AG10803 (cell line): ENCODE measurements at regions not wholly inside any gene's neighbourhood (a gene's known extent, or its start where the extent isn't known, plus 50 kb on each side); places are given as distances from the start of the nearest gene placed in this dataset.

Experiments
- DNase-seq: peaks from one replicate; pipeline ENCODE4 v3.0.0; 2010; ENCODE audit warnings: low read depth
- H3K4me3 ChIP-seq: 2 replicates; pipeline ENCODE4 v1.5.1; 2011; ENCODE audit warnings: mild to moderate bottlenecking, low read length, control low read depth
- TF ChIP-seq, protein P1 (sequence below): conservative IDR thresholded peaks from 2 replicates; pipeline ENCODE4 v1.5.1; 2011; ENCODE audit warnings: mild to moderate bottlenecking, low read length, control low read depth, inconsistent platforms

DNA sequence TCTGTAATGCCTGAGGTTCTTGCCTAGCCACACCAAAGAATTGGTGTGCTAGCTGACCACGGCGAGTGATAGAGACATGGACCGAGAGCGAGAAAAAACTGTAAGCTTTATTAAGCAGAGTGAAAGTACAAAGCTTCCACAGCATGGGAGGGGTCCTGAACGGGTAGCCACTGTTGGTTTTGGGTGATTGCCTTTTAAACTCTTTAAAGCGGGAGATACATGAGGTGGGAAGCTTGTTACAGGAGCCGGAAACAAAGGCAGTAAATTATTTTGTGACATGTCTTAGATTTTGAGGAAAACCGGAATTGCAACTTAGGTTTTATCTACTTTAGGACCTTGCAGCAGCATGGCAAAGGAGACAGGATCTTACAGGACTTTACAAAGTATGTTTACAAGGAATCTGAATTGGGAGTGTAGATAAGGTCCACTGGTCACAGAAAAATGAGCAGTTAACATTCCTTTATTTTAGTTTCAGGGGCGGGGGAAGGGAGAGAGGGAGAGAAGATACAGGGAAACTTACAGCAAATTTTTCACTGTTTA is 252.7 kb upstream of the MBL2 start:
- no peak for DNase-seq
- TF ChIP-seq, protein P1, sequence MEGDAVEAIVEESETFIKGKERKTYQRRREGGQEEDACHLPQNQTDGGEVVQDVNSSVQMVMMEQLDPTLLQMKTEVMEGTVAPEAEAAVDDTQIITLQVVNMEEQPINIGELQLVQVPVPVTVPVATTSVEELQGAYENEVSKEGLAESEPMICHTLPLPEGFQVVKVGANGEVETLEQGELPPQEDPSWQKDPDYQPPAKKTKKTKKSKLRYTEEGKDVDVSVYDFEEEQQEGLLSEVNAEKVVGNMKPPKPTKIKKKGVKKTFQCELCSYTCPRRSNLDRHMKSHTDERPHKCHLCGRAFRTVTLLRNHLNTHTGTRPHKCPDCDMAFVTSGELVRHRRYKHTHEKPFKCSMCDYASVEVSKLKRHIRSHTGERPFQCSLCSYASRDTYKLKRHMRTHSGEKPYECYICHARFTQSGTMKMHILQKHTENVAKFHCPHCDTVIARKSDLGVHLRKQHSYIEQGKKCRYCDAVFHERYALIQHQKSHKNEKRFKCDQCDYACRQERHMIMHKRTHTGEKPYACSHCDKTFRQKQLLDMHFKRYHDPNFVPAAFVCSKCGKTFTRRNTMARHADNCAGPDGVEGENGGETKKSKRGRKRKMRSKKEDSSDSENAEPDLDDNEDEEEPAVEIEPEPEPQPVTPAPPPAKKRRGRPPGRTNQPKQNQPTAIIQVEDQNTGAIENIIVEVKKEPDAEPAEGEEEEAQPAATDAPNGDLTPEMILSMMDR, result no peak
- H3K4me3 ChIP-seq, result no peak overlapping the region

DNA sequence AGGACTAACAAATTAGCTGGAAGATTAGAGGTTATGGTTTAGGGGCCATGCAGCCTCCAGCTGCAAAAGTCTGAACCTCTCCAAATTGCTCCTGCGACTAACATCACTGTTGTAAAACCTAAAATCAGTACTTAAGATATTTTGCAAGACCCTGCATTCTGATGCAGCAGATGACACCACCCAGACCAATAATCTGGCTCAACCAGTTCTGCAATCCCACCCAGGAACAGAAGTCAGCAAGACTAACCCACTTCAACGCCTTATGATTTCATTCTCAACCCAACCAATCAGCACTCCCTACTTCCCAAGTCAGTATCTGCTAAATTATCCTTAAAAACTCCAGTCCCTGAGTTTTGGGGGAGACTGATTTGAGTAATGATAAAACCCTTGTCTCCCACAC is 250.8 kb upstream of the MBL2 start:
- H3K4me3 ChIP-seq, result no peak overlapping the region
- TF ChIP-seq, protein P1, result no peak
- no peak for DNase-seq

DNA sequence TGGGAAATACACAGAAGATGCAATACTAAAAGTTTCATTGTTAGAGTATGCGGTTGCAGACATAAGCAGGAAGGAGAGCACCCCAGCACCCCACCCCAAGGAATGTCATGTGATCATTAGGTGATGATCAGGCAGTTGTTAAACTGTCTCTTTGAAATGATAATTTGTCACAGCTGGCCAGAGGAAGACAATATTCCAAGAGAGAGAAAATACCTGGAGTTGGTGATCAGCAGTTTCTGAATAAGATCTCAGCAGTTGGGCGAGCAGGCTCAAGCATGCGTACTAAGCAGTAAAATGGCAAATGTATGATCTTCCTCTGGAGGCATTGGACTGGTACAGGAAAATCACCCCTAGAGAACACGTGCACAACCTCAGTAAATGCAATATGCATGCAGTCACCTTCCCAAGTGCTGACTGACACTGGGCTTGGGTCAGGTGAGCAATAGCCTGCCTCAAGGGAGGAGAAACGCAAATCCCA is 250.1 kb upstream of the MBL2 start:
- no peak for DNase-seq
- TF ChIP-seq, protein P1, result no peak
- H3K4me3 ChIP-seq, result no peak overlapping the region

DNA sequence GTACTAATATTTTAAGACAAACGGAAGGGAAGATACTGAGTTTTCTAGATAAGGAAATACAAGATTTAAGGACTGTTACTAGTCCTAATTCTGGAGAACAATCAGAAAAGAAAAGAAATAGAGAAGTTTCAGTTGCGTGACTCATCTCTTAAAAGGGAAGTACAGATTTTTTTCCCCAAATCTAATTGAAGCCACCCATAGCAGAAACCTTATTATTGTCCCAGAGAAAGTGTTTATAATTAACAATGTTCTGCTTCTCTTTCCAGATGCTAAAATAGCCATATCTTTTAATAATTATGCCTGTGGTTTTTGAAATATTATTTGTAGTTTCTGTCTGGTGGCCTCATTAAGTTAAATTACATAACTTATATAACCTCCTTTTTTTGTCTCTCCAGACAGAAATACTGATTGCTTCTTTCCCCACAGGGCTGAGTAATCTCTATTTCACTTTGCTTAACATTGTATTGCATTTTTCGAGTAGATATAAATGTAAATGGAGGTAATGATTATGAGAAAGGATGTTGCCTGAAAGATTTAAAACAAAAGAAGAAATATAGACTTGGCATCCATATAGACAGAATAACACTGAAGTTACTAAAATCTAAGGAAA is 240.7 kb upstream of the MBL2 start:
- TF ChIP-seq, protein P1, result no peak
- DNase-seq, result no peak
- H3K4me3 ChIP-seq, result no peak overlapping the region

DNA sequence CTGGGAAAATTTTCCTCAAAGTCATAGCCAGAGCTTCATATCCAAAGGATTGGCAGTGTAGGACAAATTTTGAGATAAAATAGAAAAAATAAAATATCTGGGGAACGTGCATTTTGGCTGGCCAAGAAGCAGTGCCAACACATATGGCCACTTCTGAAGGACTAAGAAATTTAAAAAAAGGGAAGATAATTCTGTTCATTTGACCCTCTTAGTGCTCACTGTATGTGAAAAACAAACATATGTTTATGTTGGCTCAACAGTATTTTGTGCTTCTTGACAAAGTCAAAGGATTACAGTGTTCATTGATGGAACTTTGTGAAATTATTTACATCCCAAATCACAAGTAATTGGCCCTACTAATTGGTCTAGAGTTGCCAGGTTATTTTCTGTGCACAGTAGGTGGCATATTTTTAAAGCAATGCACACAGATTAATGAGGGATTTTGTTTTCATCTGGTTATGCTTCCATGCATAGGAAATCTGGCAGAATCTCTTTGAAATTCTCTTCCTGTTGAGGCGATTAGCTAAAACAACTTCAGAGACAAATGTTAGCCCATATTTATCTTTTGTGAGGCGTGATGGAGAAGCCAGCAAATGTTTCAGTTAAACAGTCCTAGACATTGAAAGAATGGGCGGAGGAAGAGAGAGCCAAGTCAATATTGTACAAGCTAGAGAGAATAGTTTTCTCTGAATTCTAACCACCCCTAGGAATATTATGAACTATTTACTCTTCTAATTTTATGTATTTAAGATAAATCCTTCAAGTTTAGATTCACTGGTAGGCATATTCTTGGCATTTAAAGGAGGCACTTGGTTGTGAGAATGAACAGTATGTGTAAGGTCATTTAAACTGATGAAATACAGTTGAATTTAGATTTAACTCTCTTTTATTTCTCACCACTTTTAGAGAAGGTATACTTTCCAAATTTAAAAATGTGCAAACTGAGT is 237.7 kb upstream of the MBL2 start:
- no peak for DNase-seq
- TF ChIP-seq, protein P1, result no peak
- no peak overlapping the region for H3K4me3 ChIP-seq

DNA sequence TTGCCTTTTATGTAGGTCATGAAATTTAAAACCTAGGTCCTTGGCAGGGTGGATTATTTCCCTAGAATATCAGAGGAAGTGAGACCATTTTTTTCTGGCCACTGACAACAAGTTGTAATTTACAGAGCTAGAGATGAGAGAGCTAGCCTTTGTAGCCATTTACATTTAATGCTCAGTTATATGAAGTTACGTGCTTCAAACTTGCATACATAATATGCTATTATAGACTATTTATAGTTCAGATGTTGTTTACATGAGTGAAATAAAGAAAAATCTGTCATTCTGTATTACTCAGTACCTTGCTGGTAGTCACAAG is 234.9 kb upstream of the MBL2 start:
- no peak overlapping the region for H3K4me3 ChIP-seq
- no peak for DNase-seq
- TF ChIP-seq, protein P1, result no peak
